Epidermal melanocyte (primary cell): ENCODE measurements at regions not wholly inside any gene's neighbourhood (a gene's known extent, or its start where the extent isn't known, plus 50 kb on each side); places are given as distances from the start of the nearest gene placed in this dataset.

Experiments
- DNase-seq: peaks from one replicate; pipeline ENCODE4 v3.0.0; 2011; ENCODE audit warnings: low spot score; ENCODE audit not compliant: insufficient read length

GRCh38 chr9:115209601-115210306, 91.8 kb upstream of the TNC start:
- DNase-seq: no peak

DNA sequence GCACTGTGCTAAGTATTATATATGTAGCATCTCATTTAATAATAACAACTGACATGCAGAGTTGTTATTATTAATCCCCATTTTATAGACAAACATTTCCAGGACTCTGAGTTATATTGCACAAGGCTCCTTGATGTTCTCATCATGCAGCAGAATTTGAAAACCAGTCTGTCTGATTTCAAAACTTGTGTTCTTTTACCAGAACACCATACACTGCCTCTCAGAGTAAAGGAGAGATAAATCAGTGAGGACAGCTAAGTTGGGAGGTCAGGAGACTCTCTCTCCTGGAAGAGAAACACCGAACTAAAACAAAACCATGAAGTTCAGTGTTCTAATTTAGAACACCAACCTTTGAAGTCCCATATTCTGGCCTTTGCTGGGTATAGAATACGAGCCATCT, 92.7 kb upstream of the TNC start:
- no peak for DNase-seq

DNA sequence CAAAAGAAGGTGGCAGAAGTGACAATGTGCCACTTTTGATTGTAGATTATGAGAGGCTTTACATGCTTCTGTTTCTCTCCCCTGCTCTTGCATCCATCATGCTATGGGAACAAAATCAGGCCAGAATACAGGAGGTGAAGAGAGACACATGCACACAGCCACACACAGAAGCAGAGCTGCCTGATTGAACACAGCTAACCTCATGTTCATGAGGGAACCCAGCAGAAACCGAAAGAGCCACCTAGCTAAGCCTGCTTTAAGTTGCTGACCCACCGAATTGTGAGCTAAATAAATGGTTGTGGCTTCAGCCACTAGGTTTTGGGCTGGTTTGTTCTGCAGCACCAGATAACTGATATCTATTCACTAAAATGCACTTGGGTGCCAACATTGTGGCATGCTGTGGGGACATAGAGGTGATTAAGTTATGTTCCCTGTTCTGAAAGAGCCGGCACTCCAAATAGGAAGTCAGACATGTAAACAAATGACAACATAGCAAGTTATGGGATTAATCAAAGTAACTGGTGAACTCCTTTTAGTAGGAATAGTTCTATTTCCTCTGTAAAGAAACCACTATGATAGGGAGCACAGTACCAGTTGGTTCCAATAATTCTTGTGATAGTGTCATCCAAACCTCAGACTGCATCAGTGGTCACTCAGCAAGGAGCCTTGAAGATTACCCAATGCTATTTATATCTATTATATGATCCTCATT, 93.6 kb upstream of the TNC start:
- DNase-seq: no peak

DNA sequence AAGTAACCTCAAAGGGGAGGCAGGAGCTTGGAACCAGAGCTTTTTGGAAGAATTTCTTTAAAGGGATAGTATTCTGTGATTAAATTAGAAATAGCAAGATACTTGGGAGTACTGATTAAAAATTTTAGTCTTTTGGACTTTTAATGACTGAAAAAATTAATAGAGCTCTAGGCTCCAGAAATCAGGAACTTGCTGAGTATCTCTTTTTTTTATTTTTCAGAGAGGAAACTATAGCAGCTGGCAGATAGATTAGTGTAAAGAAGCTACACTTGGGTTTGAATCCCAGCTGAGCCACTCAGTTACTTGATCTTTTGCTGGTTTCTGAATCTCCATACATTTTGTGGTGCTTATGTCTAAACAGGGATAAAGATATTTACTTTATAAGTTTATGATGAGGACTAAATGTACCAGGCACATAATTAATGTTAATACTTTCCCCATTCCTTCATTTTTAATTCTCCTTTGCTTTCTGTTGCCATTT, 94.2 kb upstream of the TNC start:
- DNase-seq: no peak

GRCh38 chr9:115212832-115213231, 94.9 kb upstream of the TNC start:
- no peak for DNase-seq

GRCh38 chr9:115213818-115214334, 95.9 kb upstream of the TNC start:
- no peak for DNase-seq

DNA sequence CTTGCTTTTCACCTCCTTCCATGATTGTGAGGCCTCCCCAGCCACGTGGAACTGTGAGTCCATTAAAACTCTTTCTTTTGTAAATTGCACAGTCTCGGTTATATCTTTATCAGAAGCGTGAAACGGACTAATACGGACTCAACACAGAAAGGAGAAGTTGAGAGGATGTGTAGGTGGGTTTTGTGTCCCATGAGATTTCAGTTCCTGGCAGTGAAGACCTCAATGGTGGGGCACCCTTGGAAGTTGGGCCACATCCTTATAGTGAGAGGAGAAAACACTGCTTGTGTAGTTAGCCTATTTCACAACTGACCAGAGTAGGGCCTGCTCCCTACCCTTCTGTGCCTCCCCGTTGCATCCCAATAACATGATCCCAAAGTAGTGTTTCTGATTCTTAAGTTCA, 98.9 kb upstream of the TNC start:
- DNase-seq: no peak

GRCh38 chr9:115220319-115221005, 102.5 kb upstream of the TNC start:
- DNase-seq: no peak

DNA sequence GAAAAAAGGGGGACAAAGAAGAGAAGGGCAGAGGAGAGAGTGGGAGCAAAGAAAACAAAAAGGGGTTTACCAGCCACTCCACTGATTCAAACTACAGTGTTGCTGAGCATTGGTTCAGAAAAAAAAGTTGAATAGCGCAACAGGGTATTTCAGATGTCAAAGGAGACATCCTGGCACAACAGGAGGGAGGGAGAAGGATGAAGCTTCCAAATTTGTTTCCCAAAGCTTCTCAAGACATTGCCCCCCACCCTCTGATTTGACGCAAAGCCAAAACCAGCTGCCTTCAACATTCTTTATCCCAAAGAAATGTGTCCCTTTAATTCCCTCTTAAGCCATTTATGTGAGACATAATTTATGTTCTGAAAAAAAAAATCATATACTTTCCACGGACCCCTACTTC, 105.5 kb upstream of the TNC start:
- DNase-seq: no peak

GRCh38 chr9:115225459-115226116, 107.6 kb upstream of the TNC start:
- DNase-seq: no peak

GRCh38 chr9:115226152-115226551, 108.2 kb upstream of the TNC start:
- no peak for DNase-seq

GRCh38 chr9:115229496-115229895, 111.5 kb upstream of the TNC start:
- no peak for DNase-seq

- no peak for DNase-seq
Measured at GRCh38 chr9:115230924-115231515, 113.1 kb upstream of the TNC start.

GRCh38 chr9:115232181-115232774, 114.3 kb upstream of the TNC start:
- no peak for DNase-seq

- no peak for DNase-seq
Measured at GRCh38 chr9:115234094-115234493, 116.1 kb upstream of the TNC start.

- no peak for DNase-seq
Measured at GRCh38 chr9:115235221-115235620, 117.3 kb upstream of the TNC start.

GRCh38 chr9:115237385-115237998, 119.5 kb upstream of the TNC start:
- no peak for DNase-seq

DNA sequence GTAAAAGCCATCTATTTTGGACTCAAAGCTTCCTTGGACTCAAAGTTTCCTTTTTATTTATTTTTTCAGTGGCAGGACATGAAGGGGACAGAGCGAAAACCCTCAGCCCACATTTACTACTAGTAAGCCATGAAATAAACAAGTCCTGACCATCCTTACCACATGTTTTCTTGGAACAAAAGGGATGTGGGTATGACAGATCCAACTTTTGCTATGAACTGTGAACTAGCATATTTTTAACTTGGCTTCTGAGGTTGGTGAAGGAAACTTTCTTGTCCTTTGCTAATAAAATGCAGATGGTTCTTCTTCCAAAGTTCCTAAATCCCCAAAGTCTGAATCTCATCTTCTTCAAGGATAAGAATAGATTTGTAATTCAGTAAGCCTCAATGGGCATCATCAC, 122.7 kb upstream of the TNC start:
- no peak for DNase-seq

GRCh38 chr9:115241641-115242040, 123.7 kb upstream of the TNC start:
- no peak for DNase-seq

GRCh38 chr9:115249488-115249887, 131.5 kb upstream of the TNC start:
- no peak for DNase-seq
